Activated CD8-positive, alpha-beta memory T cell treated with anti-CD3 and anti-CD28 coated beads for 48 hours (primary cell): ENCODE measurements at regions not wholly inside any gene's neighbourhood (a gene's known extent, or its start where the extent isn't known, plus 50 kb on each side); places are given as distances from the start of the nearest gene placed in this dataset.

Experiments used
- DNase-seq, 3 experiments: peaks; one replicate each; pipeline ENCODE4 v3.0.0-alpha.2; 2020; ENCODE audit warnings: low read depth in 2 of 3, low spot score in 2 of 3

DNA sequence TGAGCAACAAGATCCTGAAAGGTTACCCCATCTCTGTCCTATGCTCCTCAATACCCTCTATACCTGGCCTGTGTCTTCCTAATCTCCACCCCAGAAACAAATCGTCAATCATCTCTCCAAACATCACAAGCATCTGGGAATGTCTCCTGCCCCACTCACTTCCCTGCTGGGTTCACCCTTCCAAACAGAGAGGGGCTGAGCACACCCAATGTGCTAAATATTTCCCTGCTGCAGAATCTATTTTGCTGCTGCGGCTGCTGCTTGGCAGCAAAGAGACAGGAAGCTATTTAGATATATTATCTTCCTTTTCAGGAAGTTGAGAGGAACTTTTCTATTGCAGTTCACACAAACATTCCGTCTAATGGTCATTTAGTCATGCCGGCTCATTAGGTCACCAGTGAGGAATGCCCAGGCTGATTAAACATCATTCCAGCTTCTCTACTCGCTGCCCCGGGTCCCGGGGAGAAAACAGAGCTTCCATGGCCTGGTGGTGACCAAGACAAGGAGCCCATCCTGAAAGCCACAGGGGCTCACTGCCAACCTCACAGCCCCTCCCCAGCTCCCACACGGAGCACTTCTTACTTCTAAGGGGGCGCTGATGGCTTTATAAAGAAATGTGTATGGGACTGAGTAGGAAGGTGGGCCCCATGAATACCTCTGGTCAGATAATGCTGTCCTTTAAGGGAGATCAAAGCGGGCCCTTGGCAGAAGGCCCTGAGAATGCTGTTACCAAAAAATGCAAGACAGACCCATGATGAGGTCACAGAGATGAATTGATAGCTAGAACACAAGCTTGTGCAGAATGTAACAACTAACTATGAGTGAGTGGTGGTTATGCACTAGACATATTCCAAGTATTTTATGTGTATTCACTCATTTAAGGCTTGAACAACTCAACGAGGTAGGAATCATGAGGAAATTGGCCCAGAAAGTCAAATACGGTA lies 218.3 kb downstream of the SOX9 start:
- no peak for DNase-seq

DNA sequence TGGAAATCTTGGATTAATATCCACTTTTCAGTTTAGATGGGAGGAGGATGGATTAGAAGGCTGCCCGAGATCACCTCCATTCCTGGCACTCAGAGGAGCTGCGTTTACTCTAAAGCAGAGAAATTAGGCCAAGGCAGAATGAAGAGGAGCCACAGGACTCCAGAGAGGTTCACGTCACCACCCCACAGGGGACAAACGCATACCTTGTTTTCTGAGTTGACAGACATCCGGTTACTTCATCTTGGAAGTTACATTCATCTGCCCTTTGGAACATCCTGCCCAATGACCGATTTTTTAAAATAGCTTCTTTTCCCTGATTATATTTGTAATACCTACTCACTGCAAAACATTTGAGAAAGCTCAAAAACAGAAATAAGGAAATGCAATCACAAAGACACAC lies 220.0 kb downstream of the SOX9 start:
- DNase-seq, result no peak

DNA sequence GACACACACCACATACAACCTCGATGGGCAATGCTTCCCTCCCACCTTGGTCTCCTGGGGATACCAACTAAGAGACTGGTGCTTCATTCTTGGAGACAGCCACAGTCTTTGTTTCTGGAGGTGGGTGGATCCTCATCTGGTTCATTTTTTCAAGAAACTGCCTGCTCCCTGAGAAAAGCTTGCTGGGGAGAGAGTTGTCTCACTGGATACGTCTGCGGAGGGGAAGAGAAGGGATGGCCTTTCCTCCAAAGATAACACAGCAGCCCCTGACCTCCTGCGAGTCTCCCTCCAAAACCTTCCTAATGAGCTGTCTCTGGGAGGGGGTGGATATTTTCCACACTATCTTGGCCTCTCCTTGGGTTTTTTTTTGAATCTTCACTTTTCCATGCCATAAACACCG lies 221.2 kb downstream of the SOX9 start:
- no peak for DNase-seq

DNA sequence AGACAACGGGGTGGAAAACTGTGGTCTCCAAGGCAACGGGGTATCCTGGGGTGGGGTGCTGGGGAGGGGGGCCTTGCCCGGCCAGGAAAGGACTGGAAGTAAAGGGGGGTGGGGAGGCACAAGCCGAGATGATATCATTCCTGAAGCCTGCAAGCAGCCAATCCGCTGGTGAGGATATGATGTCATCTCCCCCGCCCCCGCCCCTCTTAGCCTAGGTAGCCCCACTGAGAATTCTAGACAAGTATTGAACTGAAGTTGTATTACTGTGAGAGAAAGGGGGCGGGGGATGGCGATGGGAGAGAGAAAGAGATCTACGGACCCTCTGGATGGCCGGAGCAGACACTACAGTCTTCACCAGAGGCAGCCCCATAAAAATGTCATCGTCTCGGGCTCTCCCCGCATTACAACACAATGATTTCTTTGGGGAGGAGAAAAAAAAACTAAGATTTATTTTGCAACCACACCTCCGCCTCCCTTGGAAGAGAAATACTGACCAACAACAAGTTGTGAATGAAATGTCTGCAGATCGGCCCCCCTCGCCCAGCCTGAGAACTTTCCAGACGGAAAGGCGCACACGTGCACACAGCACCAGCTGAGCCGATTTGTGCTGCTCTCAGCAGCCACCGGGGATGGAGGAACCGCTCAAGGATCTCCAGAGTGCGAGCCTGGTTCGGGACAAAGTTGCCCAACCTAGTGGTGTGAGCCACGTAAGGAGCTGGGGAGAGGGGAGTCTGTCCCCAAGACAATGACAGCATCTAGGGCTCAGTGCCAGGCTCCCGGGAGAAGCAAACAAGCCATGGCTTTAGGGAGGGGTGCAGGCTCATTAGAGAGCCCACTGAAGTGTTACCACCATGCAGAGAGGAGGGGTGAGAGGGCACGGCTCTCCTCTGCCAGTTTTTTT lies 222.1 kb downstream of the SOX9 start:
- no peak for DNase-seq

DNA sequence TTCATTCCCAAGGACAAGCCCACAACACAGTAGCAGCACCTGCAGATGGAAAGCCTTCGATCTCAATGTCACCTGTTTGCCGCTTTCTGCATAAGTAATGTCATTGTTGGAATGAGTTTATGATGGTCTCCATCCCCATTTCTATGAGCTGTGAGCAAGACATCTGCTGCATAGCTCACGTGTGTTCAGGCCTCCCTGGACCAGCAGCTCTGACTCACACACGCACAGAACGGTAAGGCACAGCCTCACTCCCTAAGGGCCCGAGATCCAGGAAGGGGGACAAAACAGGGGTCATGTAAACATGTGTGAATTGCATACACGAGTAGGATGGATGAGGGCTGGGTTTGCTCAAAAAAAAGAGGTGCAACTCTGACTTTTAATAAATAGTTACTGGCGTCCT lies 223.1 kb downstream of the SOX9 start:
- DNase-seq, result no peak

DNA sequence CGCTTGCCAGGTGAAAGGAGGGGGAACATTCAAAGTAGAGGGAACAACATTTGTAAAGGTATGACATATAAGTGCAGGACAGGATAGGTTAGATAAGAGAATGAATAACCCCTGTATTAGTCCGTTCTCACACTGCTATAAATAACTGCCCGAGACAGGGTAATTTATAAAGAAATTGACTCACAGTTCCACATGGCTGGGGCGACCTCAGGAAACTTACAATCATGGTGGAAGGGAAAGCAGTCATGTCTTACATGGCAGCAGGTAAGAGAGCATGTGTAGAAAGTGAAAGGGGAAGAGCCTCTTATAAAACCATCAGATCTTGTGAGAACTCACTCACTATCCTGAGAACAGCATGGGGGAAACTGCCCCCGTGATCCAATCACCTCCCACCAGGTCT lies 223.8 kb downstream of the SOX9 start:
- no peak for DNase-seq

DNA sequence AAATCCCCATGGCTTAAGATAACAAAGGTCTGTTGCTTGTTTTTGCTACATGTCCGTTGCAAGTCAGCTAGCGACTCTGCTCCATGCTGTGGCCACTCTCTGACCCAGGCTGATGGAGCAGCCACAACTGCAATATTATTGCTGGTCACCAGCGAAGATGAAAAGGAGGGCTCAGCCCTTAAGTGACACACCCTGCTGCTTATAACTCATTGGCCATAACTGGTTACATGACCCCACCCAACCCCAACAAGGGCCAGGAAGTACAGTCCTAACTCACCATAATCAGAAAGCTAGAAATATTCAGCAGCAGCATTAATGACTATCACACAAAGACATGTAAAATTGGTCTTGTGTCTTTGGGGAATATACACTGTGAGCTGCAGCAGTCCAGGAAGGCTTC lies 224.3 kb downstream of the SOX9 start:
- DNase-seq, result no peak

DNA sequence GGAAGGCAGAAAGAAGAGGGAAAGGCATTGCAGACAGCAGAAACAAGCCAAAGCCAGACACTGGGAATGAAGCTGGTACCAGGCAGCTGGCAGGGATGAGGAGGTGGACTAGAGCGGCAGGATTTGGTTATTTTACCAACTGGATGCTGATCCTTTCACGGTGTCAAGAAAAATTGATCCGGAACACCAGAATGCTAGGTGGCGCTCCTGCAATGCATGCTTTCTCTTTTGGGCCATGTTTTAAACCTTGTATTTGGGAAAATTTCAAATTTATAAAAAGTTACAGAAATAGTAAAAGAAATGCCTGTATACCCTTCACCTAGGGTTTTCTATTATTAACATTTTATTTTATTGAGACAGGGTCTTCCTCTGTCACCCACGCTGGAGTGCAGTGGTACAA lies 224.7 kb downstream of the SOX9 start:
- no peak for DNase-seq

DNA sequence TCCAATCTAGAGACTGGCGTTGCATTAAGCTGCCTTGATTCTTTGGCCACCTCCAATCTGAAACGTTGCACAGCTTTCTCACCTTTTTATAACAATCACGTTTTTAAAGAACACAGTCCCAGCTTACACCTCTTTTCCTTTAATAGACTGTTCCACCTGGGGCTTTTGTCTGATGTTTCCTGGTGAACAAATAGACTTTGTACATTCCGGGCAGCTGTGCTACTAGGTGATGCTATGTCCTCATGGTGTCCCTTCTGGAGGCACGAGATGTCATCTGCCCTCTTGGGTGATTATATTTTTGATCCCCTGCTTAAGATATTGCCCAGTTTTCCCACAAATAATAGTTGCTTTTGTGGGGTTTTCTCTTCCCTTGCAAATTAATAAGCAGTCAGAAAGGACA lies 225.5 kb downstream of the SOX9 start:
- DNase-seq, result no peak

DNA sequence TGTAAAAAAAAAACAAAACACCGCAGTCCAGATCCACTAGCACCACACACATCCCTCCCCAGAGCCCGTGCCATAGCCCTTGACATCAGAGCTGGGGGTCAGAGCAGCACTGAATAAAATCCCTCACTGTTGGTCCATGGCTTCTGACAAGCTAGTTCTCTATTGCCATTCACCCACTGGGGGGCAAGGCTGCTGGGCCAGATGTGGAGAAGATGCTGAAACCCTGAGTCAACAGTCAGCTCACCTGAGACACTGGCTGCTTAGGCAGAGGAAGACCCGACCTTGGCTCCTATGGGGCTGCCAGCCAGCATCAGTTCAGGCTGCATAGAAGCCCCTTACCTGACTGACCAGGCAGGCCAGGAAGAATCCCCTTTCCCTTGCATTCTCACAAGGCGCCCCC lies 228.2 kb downstream of the SOX9 start:
- DNase-seq, result no peak

DNA sequence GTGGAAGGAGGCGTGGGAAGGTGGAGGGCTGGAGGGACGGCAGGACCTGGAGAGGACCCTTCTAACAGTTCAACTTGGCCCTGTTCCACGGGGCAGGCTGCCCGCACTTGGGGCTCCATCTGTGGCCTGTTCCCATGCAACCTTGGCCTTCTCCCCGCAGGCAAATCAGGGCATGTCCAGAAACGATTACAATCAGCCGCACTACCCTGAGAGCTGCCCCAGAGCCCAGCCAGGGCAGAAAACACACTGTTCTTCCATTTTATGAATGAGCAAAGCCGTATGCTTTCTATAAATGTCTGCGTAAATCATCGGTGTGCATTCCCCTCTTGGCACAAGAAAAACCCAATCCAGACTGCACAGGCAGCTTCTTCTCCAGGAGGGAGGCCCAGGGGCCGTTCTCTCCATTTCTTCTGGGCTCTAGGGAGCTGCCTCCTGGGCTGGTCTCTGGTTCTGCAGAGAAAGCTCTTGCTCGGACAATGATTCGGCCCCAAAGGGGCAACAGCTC lies 228.7 kb downstream of the SOX9 start:
- DNase-seq, result no peak

DNA sequence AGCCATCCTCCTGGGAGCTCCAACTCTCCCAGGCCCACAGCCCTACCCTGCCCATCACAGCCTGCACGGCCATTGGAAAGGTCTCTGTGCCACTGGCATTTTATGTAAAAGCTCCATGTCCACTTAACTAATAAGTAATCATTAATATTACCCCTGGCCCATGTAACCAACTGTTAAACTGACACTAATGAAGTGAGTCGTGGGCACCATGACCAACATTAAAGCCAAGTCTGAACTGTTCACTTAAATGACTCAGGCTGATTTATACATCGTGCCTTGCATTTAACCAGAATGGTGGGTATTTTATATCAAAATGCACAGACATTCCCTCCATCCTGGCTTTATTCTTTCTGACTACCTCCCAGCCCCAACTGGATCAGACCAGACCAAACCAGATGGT lies 229.3 kb downstream of the SOX9 start:
- DNase-seq, result no peak

DNA sequence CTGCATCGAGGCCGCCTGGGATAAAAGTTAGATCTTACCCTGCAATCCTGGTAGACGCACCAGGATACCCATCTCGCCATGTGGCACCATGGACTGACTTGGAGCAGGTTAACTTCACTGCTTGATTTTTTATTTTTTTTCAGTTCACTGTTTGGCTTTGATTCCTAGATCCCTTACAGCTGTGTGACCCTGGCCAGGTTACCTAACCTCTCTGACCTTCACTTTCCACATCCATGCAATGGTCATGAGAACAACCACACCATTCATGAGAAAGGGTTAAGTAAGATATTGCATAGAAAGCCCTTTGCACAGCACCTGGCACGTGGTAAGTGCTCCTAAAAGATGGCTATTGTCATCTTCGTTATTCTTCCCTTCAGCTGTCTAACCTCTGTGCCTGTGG lies 230.5 kb downstream of the SOX9 start:
- DNase-seq, result no peak

DNA sequence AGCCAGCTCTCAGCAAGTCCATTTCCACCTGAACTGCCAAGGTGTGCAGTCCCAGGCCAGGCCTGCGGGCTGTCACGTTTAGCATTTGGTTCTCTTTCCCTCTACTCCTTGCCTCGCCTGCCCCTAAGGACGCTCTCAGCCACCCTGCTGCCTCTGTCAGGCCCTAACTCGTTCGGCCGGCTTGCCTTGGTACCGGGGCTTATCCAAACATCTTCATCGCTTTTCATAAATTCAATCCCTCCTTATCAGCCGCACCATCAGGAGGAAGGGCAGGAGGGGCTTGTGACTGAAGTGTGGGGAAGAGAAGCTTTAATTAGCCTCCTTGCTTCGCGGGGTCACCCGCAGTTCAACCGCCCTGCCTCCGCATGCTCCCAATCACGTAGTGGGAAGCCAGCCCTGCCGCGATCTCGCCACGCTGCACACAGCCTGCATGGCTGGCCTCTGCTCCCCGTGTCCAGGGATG lies 231.1 kb downstream of the SOX9 start:
- no peak for DNase-seq

DNA sequence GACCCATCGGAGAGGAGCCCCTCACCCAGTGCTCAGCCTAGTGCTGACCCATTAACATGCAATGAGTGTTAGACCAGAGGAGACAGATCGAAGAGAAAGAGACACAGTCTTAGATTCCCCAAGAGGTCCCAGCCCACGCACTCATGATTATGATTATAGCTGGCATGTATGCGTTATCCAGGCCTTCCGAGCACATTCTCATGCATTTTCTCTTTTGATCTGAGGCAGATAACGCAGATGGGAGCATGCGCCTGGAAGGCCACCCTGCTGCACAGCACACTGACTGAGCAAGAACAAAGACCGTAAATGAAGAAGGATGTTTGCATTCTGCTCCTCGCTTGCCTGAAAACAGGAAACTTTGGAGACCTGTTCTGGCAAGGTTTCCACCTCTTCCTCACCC lies 232.7 kb downstream of the SOX9 start:
- DNase-seq, result no peak

DNA sequence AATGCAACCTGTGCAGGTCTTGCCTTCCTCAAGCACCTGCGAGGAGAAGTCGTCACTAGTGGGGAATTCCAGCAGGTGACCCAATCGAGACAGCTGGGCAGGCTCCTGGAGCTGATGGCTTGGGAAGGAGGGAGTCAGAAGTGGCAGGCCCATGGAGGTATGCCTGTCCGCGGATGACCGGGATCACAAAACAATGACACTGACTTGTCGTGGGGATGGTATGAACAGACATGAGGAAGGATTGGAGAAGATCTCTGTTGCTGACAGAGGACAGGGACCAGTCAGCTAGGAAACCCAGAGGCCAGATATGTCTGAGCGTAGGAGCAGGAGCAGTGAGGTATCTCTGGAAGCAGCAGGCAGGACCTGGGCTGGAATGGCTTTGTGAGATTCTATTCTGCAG lies 233.3 kb downstream of the SOX9 start:
- no peak for DNase-seq

DNA sequence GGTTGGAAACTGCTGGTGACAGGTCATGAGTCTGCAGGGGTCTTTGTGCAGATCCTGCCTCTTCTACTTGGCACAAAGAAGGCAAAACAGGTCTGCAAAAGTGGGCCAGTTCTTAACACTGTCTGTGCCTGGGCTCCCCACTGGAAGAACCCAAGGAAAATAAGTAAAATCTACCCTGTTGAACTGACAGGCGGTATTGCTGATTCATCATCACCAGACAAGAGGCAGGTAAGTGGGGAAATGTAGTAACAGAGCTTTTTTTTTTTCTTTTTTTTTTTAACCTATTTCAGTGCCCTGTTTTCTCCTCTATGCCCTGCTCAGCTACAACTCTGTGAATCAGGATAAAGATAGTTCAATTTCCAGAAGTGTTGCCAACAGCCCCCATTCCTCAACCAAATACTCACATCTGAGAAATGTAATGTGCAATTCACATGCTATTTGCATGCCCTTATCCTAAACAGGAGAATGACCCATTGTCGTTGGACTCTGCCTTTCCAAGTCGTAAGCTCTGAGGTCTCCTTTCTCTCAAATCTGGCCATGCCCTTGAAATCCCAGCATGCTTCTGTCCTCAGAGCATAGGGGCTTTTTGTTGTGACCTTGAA lies 237.0 kb downstream of the SOX9 start:
- DNase-seq, result no peak

DNA sequence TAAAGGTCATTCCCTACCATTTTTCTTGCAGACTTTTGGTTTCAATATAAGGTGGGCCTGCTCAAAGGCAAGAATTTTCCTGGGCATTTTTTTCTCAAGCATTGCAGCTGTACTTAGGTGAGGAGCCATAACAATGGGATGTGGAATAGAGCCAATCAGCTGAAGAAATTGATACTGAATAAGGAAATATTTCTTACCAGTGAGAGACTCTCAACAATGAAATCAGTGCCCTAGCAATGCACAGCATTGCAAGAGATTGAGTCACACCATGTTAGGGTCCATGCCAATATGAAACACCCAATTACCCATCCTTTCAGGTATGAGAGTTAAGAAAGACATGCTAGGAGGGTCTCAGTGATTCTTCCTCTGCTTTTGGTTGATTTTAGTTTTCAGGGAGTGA lies 237.6 kb downstream of the SOX9 start:
- no peak for DNase-seq

DNA sequence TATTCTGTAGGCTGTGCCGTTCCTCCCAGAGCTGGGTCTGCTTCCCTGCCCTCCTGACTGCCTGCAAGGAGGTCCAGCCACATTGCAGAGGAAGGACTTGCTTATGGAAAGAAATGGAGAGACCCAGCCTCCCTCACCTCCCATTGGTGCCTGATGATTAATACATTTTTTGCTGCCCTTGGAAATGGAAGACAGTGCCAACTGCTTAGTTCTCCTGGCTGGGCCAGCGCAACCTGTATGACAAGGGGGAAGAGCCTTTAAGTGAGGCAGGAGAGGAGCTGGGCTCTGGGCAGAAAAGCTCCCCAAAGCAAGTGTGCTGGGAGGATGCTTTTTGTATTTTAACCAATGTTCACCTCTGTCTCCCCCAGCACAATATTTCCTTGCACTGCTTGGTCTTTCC lies 238.5 kb downstream of the SOX9 start:
- no peak for DNase-seq

DNA sequence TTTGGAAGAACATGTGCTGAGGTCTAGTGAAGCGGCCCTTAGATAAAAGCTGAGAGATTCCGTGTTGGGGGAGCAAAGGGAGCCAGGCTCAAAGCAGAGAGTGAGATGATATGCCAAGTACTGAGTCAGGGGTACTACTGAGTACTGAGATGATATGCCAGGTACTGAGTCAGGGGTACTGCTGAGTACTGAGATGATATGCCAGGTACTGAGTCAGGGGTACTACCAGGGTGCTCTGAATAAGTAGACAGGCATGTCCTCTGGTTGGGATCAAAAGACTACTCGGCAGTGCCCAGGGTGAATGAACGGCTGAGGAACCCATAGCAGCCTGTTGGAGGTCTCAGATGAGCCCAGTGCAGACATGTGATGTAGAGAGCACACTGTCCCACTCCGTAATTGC lies 239.0 kb downstream of the SOX9 start:
- no peak for DNase-seq

DNA sequence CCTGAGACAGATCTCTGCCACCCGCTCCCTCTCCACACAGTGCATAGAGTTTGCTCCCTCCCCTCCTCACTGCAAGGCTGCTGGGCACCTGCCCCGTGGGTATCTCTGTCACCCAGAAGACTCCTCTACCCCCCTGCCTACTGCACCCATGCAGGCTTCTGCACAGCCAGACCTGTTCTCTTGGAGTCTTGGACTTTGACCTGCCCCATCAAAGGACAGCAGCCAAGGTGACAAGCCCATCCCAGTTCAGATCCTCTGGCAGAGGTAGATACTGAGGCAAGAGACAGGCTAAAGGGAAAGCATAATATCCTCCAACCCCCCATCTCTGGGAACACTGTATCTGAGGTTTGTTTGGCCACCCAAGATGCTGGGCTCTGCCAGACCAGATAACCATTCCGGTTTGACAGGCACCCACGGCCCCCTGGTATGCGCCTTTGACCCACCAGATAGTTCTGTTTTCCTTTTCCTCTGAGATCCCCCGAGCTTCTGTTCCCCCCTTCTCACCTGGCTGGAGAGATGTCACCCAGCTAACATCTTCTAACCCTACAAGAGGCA lies 239.6 kb downstream of the SOX9 start:
- DNase-seq, result no peak
